H1 (cell line): ENCODE measurements at regions not wholly inside any gene's neighbourhood (a gene's known extent, or its start where the extent isn't known, plus 50 kb on each side); places are given as distances from the start of the nearest gene placed in this dataset.

Experiments
- CTCF ChIA-PET: fragments of 300-600 bp; sonication (Branson Sonifier 250); formaldehyde crosslinking; loops from one replicate; lab custom pipeline; 2021; ENCODE audit not compliant: partially characterized antibody; lab: Charles Lee
- POLR2A ChIA-PET: fragments of 300-600 bp; sonication (Branson Sonifier 250); formaldehyde crosslinking; loops from one replicate; lab custom pipeline; 2021; ENCODE audit warnings: inconsistent platforms; ENCODE audit not compliant: partially characterized antibody; lab: Charles Lee
- DNase-seq, 2 experiments: peaks; one replicate each; pipeline versions ENCODE4 v3.0.0 to v3.0.0-alpha.2; 2010 to 2022; ENCODE audit warnings: low spot score in 2 of 2, low read depth in 1 of 2, mixed read lengths in 1 of 2
- FAIRE-seq: peaks from 2 replicates; lab custom pipeline; 2011; peaks lifted over from hg19 to GRCh38; lab: Jason Lieb, UNC
- H2AFZ ChIP-seq: 2 replicates; pipeline ENCODE4 v1.8.1; 2012; ENCODE audit warnings: low read length, inconsistent platforms
- H2AK5ac ChIP-seq: 2 replicates; pipeline ENCODE4 v1.6.1; 2013; ENCODE audit warnings: low read depth, low read length
- H2BK120ac ChIP-seq: replicated peaks from 2 replicates; pipeline ENCODE3; 2013; ENCODE audit warnings: low read depth, low read length, inconsistent platforms
- H2BK12ac ChIP-seq: 2 replicates; pipeline ENCODE4 v1.6.1; 2013; ENCODE audit warnings: low read depth, low read length
- H2BK15ac ChIP-seq: 2 replicates; pipeline ENCODE4 v1.6.1; 2013; ENCODE audit warnings: low read length
- H2BK20ac ChIP-seq: 2 replicates; pipeline ENCODE4 v1.6.1; 2013; ENCODE audit warnings: low read length
- H2BK5ac ChIP-seq: 2 replicates; pipeline ENCODE4 v1.6.1; 2013; ENCODE audit warnings: low read depth, low read length
- H3K14ac ChIP-seq: 2 replicates; pipeline ENCODE4 v1.6.1; 2013; ENCODE audit warnings: inconsistent platforms; ENCODE audit not compliant: insufficient read length
- H3K18ac ChIP-seq: 2 replicates; pipeline ENCODE4 v1.6.1; 2013; ENCODE audit warnings: low read length; ENCODE audit errors: extremely low read depth
- H3K23ac ChIP-seq: 2 replicates; pipeline ENCODE4 v1.6.1; 2013; ENCODE audit warnings: inconsistent platforms; ENCODE audit not compliant: insufficient read length
- H3K23me2 ChIP-seq: 2 replicates; pipeline ENCODE4 v1.6.1; 2013; ENCODE audit warnings: low read depth, low read length
- H3K27ac ChIP-seq: 2 replicates; pipeline ENCODE4 v1.6.1; 2011; ENCODE audit warnings: low read depth, low read length, inconsistent platforms
- H3K27me3 ChIP-seq, 4 experiments: replicated peaks in 1 of 4; 1 replicate in 1 of 4; 2 replicates in 3 of 4; pipeline versions ENCODE4 v1.6.1 to v1.8.1; 2011 to 2013; ENCODE audit warnings: low read length in 3 of 4, mild to moderate bottlenecking in 3 of 4, inconsistent platforms in 2 of 4, mixed read lengths in 2 of 4, moderate library complexity in 1 of 4; ENCODE audit not compliant: control insufficient read depth in 3 of 4, insufficient read depth in 3 of 4; ENCODE audit errors: extremely low read depth in 1 of 4
- H3K36me3 ChIP-seq, 4 experiments: 2 replicates each; pipeline versions ENCODE4 v1.6.1 to v1.8.1; 2011 to 2013; ENCODE audit warnings: mild to moderate bottlenecking in 4 of 4, low read length in 3 of 4, moderate library complexity in 2 of 4, control low read depth in 1 of 4, inconsistent platforms in 1 of 4; ENCODE audit not compliant: insufficient read depth in 4 of 4, control insufficient read depth in 2 of 4
- H3K4ac ChIP-seq: replicated peaks from 2 replicates; pipeline ENCODE3; 2013; ENCODE audit warnings: low read length, low read depth, mixed read lengths, inconsistent platforms; ENCODE audit not compliant: insufficient read length
- H3K4me1 ChIP-seq, 4 experiments: replicated peaks in 1 of 4; 1 replicate in 1 of 4; 2 replicates in 3 of 4; pipeline versions ENCODE4 v1.6.1 to v1.8.1; 2011 to 2013; ENCODE audit warnings: low read length in 3 of 4, inconsistent platforms in 2 of 4, mixed read lengths in 1 of 4; ENCODE audit not compliant: insufficient read depth in 4 of 4, control insufficient read depth in 3 of 4
- H3K4me2 ChIP-seq, 2 experiments: 2 replicates each; pipeline versions ENCODE4 v1.6.1 to v1.8.1; 2011 to 2013; ENCODE audit warnings: low read depth in 2 of 2, low read length in 2 of 2, control low read depth in 1 of 2, inconsistent platforms in 1 of 2, mild to moderate bottlenecking in 1 of 2; ENCODE audit not compliant: insufficient read depth in 1 of 2
- H3K4me3 ChIP-seq, 4 experiments: fragments of 200-600, 300-600 bp in 1 of 4; sonication (generic), shearing (Covaris generic), sonication (Bioruptor Twin) in 1 of 4; 2 replicates each; pipeline versions ENCODE4 v1.5.1 to v1.8.1; 2011 to 2016; ENCODE audit warnings: low read length in 4 of 4, low read depth in 3 of 4, control low read depth in 2 of 4, inconsistent platforms in 2 of 4, mild to moderate bottlenecking in 2 of 4, mixed read lengths in 1 of 4, moderate library complexity in 1 of 4; ENCODE audit not compliant: insufficient read depth in 2 of 4; ENCODE audit errors: extremely low read depth in 1 of 4
- H3K56ac ChIP-seq: replicated peaks from 2 replicates; pipeline ENCODE3; 2013; ENCODE audit warnings: low read depth, mild to moderate bottlenecking, mixed read lengths, low read length, inconsistent platforms; ENCODE audit not compliant: insufficient read length
- H3K79me1 ChIP-seq: 2 replicates; pipeline ENCODE4 v1.6.1; 2013; ENCODE audit warnings: low read depth, low read length, control low read depth
- H3K79me2 ChIP-seq, 2 experiments: 2 replicates each; pipeline versions ENCODE4 v1.6.1 to v1.8.1; 2012 to 2013; ENCODE audit warnings: low read length in 2 of 2, mild to moderate bottlenecking in 2 of 2, inconsistent platforms in 1 of 2; ENCODE audit not compliant: insufficient read depth in 2 of 2, control insufficient read depth in 1 of 2
- H3K9ac ChIP-seq, 4 experiments: replicated peaks in 1 of 4; 1 replicate in 1 of 4; 2 replicates in 3 of 4; pipeline versions ENCODE4 v1.6.1 to v1.8.1; 2011 to 2013; ENCODE audit warnings: low read depth in 3 of 4, low read length in 3 of 4, control low read depth in 2 of 4, mild to moderate bottlenecking in 2 of 4, moderate library complexity in 2 of 4, inconsistent platforms in 1 of 4; ENCODE audit errors: extremely low read depth in 1 of 4
- H3K9me3 ChIP-seq, 2 experiments: 2 replicates each; pipeline versions ENCODE4 v1.6.1 to v1.8.1; 2012 to 2013; ENCODE audit warnings: mild to moderate bottlenecking in 2 of 2, moderate library complexity in 2 of 2, control low read depth in 1 of 2, inconsistent platforms in 1 of 2, low read depth in 1 of 2, low read length in 1 of 2, mixed read lengths in 1 of 2; ENCODE audit not compliant: insufficient read depth in 2 of 2
- H4K20me1 ChIP-seq, 2 experiments: replicated peaks in 1 of 2; 2 replicates each; pipeline versions ENCODE3 to v1.8.1; 2011 to 2013; ENCODE audit warnings: inconsistent platforms in 2 of 2, low read length in 2 of 2, mild to moderate bottlenecking in 1 of 2; ENCODE audit not compliant: insufficient read depth in 2 of 2, control insufficient read depth in 1 of 2
- H4K5ac ChIP-seq: 2 replicates; pipeline ENCODE4 v1.6.1; 2013; ENCODE audit warnings: low read length, low read depth, mixed read lengths, inconsistent platforms; ENCODE audit not compliant: insufficient read length
- H4K8ac ChIP-seq: 2 replicates; pipeline ENCODE4 v1.8.0; 2013; ENCODE audit warnings: mild to moderate bottlenecking, moderate library complexity, low read length, inconsistent platforms; ENCODE audit not compliant: insufficient read depth; ENCODE audit errors: extremely low read depth
- H4K91ac ChIP-seq: replicated peaks from 2 replicates; pipeline ENCODE3; 2013; ENCODE audit warnings: low read length, mixed read lengths, inconsistent platforms; ENCODE audit not compliant: insufficient read length
- HDAC2 ChIP-seq, 2 experiments: fragments of 300-600 bp in 1 of 2; sonication (generic) in 1 of 2; IDR thresholded peaks; 2 replicates each; pipeline ENCODE4 v1.6.1; 2011 to 2012; ENCODE audit warnings: low read depth in 2 of 2, low read length in 2 of 2, mild to moderate bottlenecking in 2 of 2, moderate library complexity in 2 of 2, borderline replicate concordance in 1 of 2, inconsistent platforms in 1 of 2
- HDAC6 ChIP-seq: IDR thresholded peaks from one replicate; pipeline ENCODE4 v1.7.1; 2012; ENCODE audit warnings: low read depth, mild to moderate bottlenecking, inconsistent platforms, low read length, moderate library complexity
- POLR2A ChIP-seq, 2 experiments: IDR thresholded peaks; 1 replicate in 1 of 2; 2 replicates in 1 of 2; pipeline ENCODE4 v1.6.1; 2011; ENCODE audit warnings: low read depth in 2 of 2, low read length in 2 of 2, mild to moderate bottlenecking in 2 of 2; ENCODE audit errors: control extremely low read depth in 1 of 2
- WGBS, 2 experiments: shearing (Covaris generic) in 1 of 2; methylation state at CpG; one replicate each; pipeline versions ENCODE4 v1.1.6 to v1.1.7; 2013 to 2015; ENCODE audit warnings: low lambda C conversion rate in 2 of 2, mixed read lengths in 2 of 2, inconsistent platforms in 1 of 2, low coverage in 1 of 2, missing lambda C conversion rate in 1 of 2; ENCODE audit not compliant: insufficient replicate concordance in 2 of 2, insufficient coverage in 1 of 2, insufficient read length in 1 of 2; ENCODE audit errors: extremely low coverage in 1 of 2, missing lambda C conversion rate in 1 of 2; 5-methylcytosine and 5-hydroxymethylcytosine counted together
- TF ChIP-seq, protein P1 (sequence below): IDR thresholded peaks from 2 replicates; pipeline ENCODE4 v1.6.1; 2011; ENCODE audit warnings: low read length, improper control_type of control experiment
- TF ChIP-seq, protein P2 (sequence below): IDR thresholded peaks from 2 replicates; pipeline ENCODE4 v1.6.1; 2012; ENCODE audit warnings: inconsistent platforms

DNA sequence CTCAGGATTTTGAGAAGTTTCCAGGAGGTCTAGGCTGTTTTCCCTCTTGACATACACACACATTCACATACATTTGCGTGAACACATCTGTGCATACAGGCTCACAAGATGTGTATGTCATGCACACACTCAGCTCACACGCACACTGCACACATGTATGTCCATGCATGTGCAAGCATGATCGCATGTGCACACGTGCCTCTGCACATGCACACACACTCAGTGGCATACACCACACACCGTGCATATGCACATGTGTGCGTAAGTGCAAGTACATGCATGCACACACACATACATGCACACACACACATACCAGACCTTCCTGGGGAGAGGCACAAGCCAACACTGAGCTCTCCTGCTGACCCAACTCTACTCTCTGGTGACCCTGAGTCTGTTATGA, 171.4 kb downstream of the RBFOX3 start:
- H3K14ac ChIP-seq: no peak overlapping the region
- H3K79me1 ChIP-seq: no peaks in the 10 kb centered on the region
- no peak overlapping the region for H2BK15ac ChIP-seq
- H4K20me1 ChIP-seq: peaks cover 0 to 5% of the 10 kb centered on the region in 2 experiments
- no peak for DNase-seq
- H3K23ac ChIP-seq: no peak overlapping the region
- WGBS, 2 experiments: 85% methylated on average over 6 of the region's 6 CpGs; no CpG with 5 or more reads in 1 of the 2 experiments
- H3K36me3 ChIP-seq: no peaks in the 10 kb centered on the region
- ChIA-PET POLR2A (no interaction called here), CTCF (interaction anchor here (0.9 to 5.8 kb wide), 4 partner anchors 12 to 352 kb away, joined by 3 to 27 read pairs (median 4); no protein-coding TSS in a partner anchor)
- H2BK12ac ChIP-seq: no peak overlapping the region
- peaks cover 2% of the 10 kb centered on the region for H3K23me2 ChIP-seq
- no peak overlapping the region for H3K4ac ChIP-seq
- H4K5ac ChIP-seq: no peak overlapping the region
- FAIRE-seq: no peak
- TF ChIP-seq, protein P1, sequence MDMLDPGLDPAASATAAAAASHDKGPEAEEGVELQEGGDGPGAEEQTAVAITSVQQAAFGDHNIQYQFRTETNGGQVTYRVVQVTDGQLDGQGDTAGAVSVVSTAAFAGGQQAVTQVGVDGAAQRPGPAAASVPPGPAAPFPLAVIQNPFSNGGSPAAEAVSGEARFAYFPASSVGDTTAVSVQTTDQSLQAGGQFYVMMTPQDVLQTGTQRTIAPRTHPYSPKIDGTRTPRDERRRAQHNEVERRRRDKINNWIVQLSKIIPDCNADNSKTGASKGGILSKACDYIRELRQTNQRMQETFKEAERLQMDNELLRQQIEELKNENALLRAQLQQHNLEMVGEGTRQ: no peak
- TF ChIP-seq POLR2A (IDR thresholded peaks at IDR 0.05; ENCODE audit: control extremely low read depth in 1 of 2, low read depth in 2 of 2, low read length in 2 of 2) (no peak), HDAC6 (no peak), HDAC2 (IDR thresholded peaks at IDR 0.05; ENCODE audit: borderline replicate concordance in 1 of 2, low read depth in 2 of 2, low read length in 2 of 2) (no peak)
- TF ChIP-seq, protein P2, sequence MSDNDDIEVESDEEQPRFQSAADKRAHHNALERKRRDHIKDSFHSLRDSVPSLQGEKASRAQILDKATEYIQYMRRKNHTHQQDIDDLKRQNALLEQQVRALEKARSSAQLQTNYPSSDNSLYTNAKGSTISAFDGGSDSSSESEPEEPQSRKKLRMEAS: no peak
- no peaks in the 10 kb centered on the region for H3K9me3 ChIP-seq
- no peak overlapping the region for H3K4me3 ChIP-seq
- H3K27ac ChIP-seq: no peak overlapping the region
- H2AK5ac ChIP-seq: no peak overlapping the region; the same call in 1 of the 2 replicates
- no peak overlapping the region for H3K56ac ChIP-seq
- H2BK5ac ChIP-seq: no peak overlapping the region
- no peak overlapping the region for H3K4me2 ChIP-seq
- H3K4me1 ChIP-seq: no peaks in the 10 kb centered on the region; a peak in 1 of 7 replicates
- H3K27me3 ChIP-seq: no peaks in the 10 kb centered on the region
- H2BK20ac ChIP-seq: no peak overlapping the region
- no peak overlapping the region for H2AFZ ChIP-seq
- no peak overlapping the region for H4K91ac ChIP-seq
- H2BK120ac ChIP-seq: no peak overlapping the region
- no peak overlapping the region for H3K18ac ChIP-seq
- no peak overlapping the region for H3K9ac ChIP-seq
- H3K79me2 ChIP-seq: no peaks in the 10 kb centered on the region
- H4K8ac ChIP-seq: no peak overlapping the region
